H1 (cell line): ENCODE measurements at regions not wholly inside any gene's neighbourhood (a gene's known extent, or its start where the extent isn't known, plus 50 kb on each side); places are given as distances from the start of the nearest gene placed in this dataset.

Experiments
- CTCF ChIA-PET: fragments of 300-600 bp; sonication (Branson Sonifier 250); formaldehyde crosslinking; loops from one replicate; lab custom pipeline; 2021; ENCODE audit not compliant: partially characterized antibody; lab: Charles Lee
- POLR2A ChIA-PET: fragments of 300-600 bp; sonication (Branson Sonifier 250); formaldehyde crosslinking; loops from one replicate; lab custom pipeline; 2021; ENCODE audit warnings: inconsistent platforms; ENCODE audit not compliant: partially characterized antibody; lab: Charles Lee
- DNase-seq, 2 experiments: peaks; one replicate each; pipeline versions ENCODE4 v3.0.0 to v3.0.0-alpha.2; 2010 to 2022; ENCODE audit warnings: low spot score in 2 of 2, low read depth in 1 of 2, mixed read lengths in 1 of 2
- FAIRE-seq: peaks from 2 replicates; lab custom pipeline; 2011; peaks lifted over from hg19 to GRCh38; lab: Jason Lieb, UNC
- H2AFZ ChIP-seq: 2 replicates; pipeline ENCODE4 v1.8.1; 2012; ENCODE audit warnings: low read length, inconsistent platforms
- H2AK5ac ChIP-seq: 2 replicates; pipeline ENCODE4 v1.6.1; 2013; ENCODE audit warnings: low read depth, low read length
- H2BK120ac ChIP-seq: replicated peaks from 2 replicates; pipeline ENCODE3; 2013; ENCODE audit warnings: low read depth, low read length, inconsistent platforms
- H2BK12ac ChIP-seq: 2 replicates; pipeline ENCODE4 v1.6.1; 2013; ENCODE audit warnings: low read depth, low read length
- H2BK15ac ChIP-seq: 2 replicates; pipeline ENCODE4 v1.6.1; 2013; ENCODE audit warnings: low read length
- H2BK20ac ChIP-seq: 2 replicates; pipeline ENCODE4 v1.6.1; 2013; ENCODE audit warnings: low read length
- H2BK5ac ChIP-seq: 2 replicates; pipeline ENCODE4 v1.6.1; 2013; ENCODE audit warnings: low read depth, low read length
- H3K14ac ChIP-seq: 2 replicates; pipeline ENCODE4 v1.6.1; 2013; ENCODE audit warnings: inconsistent platforms; ENCODE audit not compliant: insufficient read length
- H3K18ac ChIP-seq: 2 replicates; pipeline ENCODE4 v1.6.1; 2013; ENCODE audit warnings: low read length; ENCODE audit errors: extremely low read depth
- H3K23ac ChIP-seq: 2 replicates; pipeline ENCODE4 v1.6.1; 2013; ENCODE audit warnings: inconsistent platforms; ENCODE audit not compliant: insufficient read length
- H3K23me2 ChIP-seq: 2 replicates; pipeline ENCODE4 v1.6.1; 2013; ENCODE audit warnings: low read depth, low read length
- H3K27ac ChIP-seq: 2 replicates; pipeline ENCODE4 v1.6.1; 2011; ENCODE audit warnings: low read depth, low read length, inconsistent platforms
- H3K27me3 ChIP-seq, 4 experiments: replicated peaks in 1 of 4; 1 replicate in 1 of 4; 2 replicates in 3 of 4; pipeline versions ENCODE4 v1.6.1 to v1.8.1; 2011 to 2013; ENCODE audit warnings: low read length in 3 of 4, mild to moderate bottlenecking in 3 of 4, inconsistent platforms in 2 of 4, mixed read lengths in 2 of 4, moderate library complexity in 1 of 4; ENCODE audit not compliant: control insufficient read depth in 3 of 4, insufficient read depth in 3 of 4; ENCODE audit errors: extremely low read depth in 1 of 4
- H3K36me3 ChIP-seq, 4 experiments: 2 replicates each; pipeline versions ENCODE4 v1.6.1 to v1.8.1; 2011 to 2013; ENCODE audit warnings: mild to moderate bottlenecking in 4 of 4, low read length in 3 of 4, moderate library complexity in 2 of 4, control low read depth in 1 of 4, inconsistent platforms in 1 of 4; ENCODE audit not compliant: insufficient read depth in 4 of 4, control insufficient read depth in 2 of 4
- H3K4ac ChIP-seq: replicated peaks from 2 replicates; pipeline ENCODE3; 2013; ENCODE audit warnings: low read length, low read depth, mixed read lengths, inconsistent platforms; ENCODE audit not compliant: insufficient read length
- H3K4me1 ChIP-seq, 4 experiments: replicated peaks in 1 of 4; 1 replicate in 1 of 4; 2 replicates in 3 of 4; pipeline versions ENCODE4 v1.6.1 to v1.8.1; 2011 to 2013; ENCODE audit warnings: low read length in 3 of 4, inconsistent platforms in 2 of 4, mixed read lengths in 1 of 4; ENCODE audit not compliant: insufficient read depth in 4 of 4, control insufficient read depth in 3 of 4
- H3K4me2 ChIP-seq, 2 experiments: 2 replicates each; pipeline versions ENCODE4 v1.6.1 to v1.8.1; 2011 to 2013; ENCODE audit warnings: low read depth in 2 of 2, low read length in 2 of 2, control low read depth in 1 of 2, inconsistent platforms in 1 of 2, mild to moderate bottlenecking in 1 of 2; ENCODE audit not compliant: insufficient read depth in 1 of 2
- H3K4me3 ChIP-seq, 4 experiments: fragments of 200-600, 300-600 bp in 1 of 4; sonication (generic), shearing (Covaris generic), sonication (Bioruptor Twin) in 1 of 4; 2 replicates each; pipeline versions ENCODE4 v1.5.1 to v1.8.1; 2011 to 2016; ENCODE audit warnings: low read length in 4 of 4, low read depth in 3 of 4, control low read depth in 2 of 4, inconsistent platforms in 2 of 4, mild to moderate bottlenecking in 2 of 4, mixed read lengths in 1 of 4, moderate library complexity in 1 of 4; ENCODE audit not compliant: insufficient read depth in 2 of 4; ENCODE audit errors: extremely low read depth in 1 of 4
- H3K56ac ChIP-seq: replicated peaks from 2 replicates; pipeline ENCODE3; 2013; ENCODE audit warnings: low read depth, mild to moderate bottlenecking, mixed read lengths, low read length, inconsistent platforms; ENCODE audit not compliant: insufficient read length
- H3K79me1 ChIP-seq: 2 replicates; pipeline ENCODE4 v1.6.1; 2013; ENCODE audit warnings: low read depth, low read length, control low read depth
- H3K79me2 ChIP-seq, 2 experiments: 2 replicates each; pipeline versions ENCODE4 v1.6.1 to v1.8.1; 2012 to 2013; ENCODE audit warnings: low read length in 2 of 2, mild to moderate bottlenecking in 2 of 2, inconsistent platforms in 1 of 2; ENCODE audit not compliant: insufficient read depth in 2 of 2, control insufficient read depth in 1 of 2
- H3K9ac ChIP-seq, 4 experiments: replicated peaks in 1 of 4; 1 replicate in 1 of 4; 2 replicates in 3 of 4; pipeline versions ENCODE4 v1.6.1 to v1.8.1; 2011 to 2013; ENCODE audit warnings: low read depth in 3 of 4, low read length in 3 of 4, control low read depth in 2 of 4, mild to moderate bottlenecking in 2 of 4, moderate library complexity in 2 of 4, inconsistent platforms in 1 of 4; ENCODE audit errors: extremely low read depth in 1 of 4
- H3K9me3 ChIP-seq, 2 experiments: 2 replicates each; pipeline versions ENCODE4 v1.6.1 to v1.8.1; 2012 to 2013; ENCODE audit warnings: mild to moderate bottlenecking in 2 of 2, moderate library complexity in 2 of 2, control low read depth in 1 of 2, inconsistent platforms in 1 of 2, low read depth in 1 of 2, low read length in 1 of 2, mixed read lengths in 1 of 2; ENCODE audit not compliant: insufficient read depth in 2 of 2
- H4K20me1 ChIP-seq, 2 experiments: replicated peaks in 1 of 2; 2 replicates each; pipeline versions ENCODE3 to v1.8.1; 2011 to 2013; ENCODE audit warnings: inconsistent platforms in 2 of 2, low read length in 2 of 2, mild to moderate bottlenecking in 1 of 2; ENCODE audit not compliant: insufficient read depth in 2 of 2, control insufficient read depth in 1 of 2
- H4K5ac ChIP-seq: 2 replicates; pipeline ENCODE4 v1.6.1; 2013; ENCODE audit warnings: low read length, low read depth, mixed read lengths, inconsistent platforms; ENCODE audit not compliant: insufficient read length
- H4K8ac ChIP-seq: 2 replicates; pipeline ENCODE4 v1.8.0; 2013; ENCODE audit warnings: mild to moderate bottlenecking, moderate library complexity, low read length, inconsistent platforms; ENCODE audit not compliant: insufficient read depth; ENCODE audit errors: extremely low read depth
- H4K91ac ChIP-seq: replicated peaks from 2 replicates; pipeline ENCODE3; 2013; ENCODE audit warnings: low read length, mixed read lengths, inconsistent platforms; ENCODE audit not compliant: insufficient read length
- CHD2 ChIP-seq: IDR thresholded peaks from 2 replicates; pipeline ENCODE4 v1.6.1; 2012; ENCODE audit warnings: low read length, improper control_type of control experiment
- KDM5A ChIP-seq: fragments of 200-600 bp; IDR thresholded peaks from 2 replicates; pipeline ENCODE4 v1.7.1; 2012; ENCODE audit warnings: mild to moderate bottlenecking, low read length, inconsistent platforms, mixed read lengths
- RFX5 ChIP-seq: IDR thresholded peaks from 2 replicates; pipeline ENCODE4 v1.6.1; 2011; ENCODE audit warnings: low read depth, low read length, improper control_type of control experiment, borderline replicate concordance
- TAF7 ChIP-seq: optimal IDR thresholded peaks from 2 replicates; pipeline ENCODE3; 2011; ENCODE audit warnings: low read depth, mild to moderate bottlenecking, inconsistent platforms, low read length, moderate library complexity, borderline replicate concordance
- TEAD4 ChIP-seq: IDR thresholded peaks from 2 replicates; pipeline ENCODE4 v1.6.1; 2012; ENCODE audit warnings: low read depth, low read length, inconsistent platforms, mixed read lengths
- WGBS, 2 experiments: shearing (Covaris generic) in 1 of 2; methylation state at CpG; one replicate each; pipeline versions ENCODE4 v1.1.6 to v1.1.7; 2013 to 2015; ENCODE audit warnings: low lambda C conversion rate in 2 of 2, mixed read lengths in 2 of 2, inconsistent platforms in 1 of 2, low coverage in 1 of 2, missing lambda C conversion rate in 1 of 2; ENCODE audit not compliant: insufficient replicate concordance in 2 of 2, insufficient coverage in 1 of 2, insufficient read length in 1 of 2; ENCODE audit errors: extremely low coverage in 1 of 2, missing lambda C conversion rate in 1 of 2; 5-methylcytosine and 5-hydroxymethylcytosine counted together

GRCh38 chr4:126735294-126736132 is 897.2 kb upstream of the INTU start:
- Histone ChIP-seq H2BK120ac (no peak overlapping the region), H3K9ac (no peak overlapping the region), H4K5ac (no peak overlapping the region), H3K27ac (no peak overlapping the region), H3K79me2 (no peaks in the 10 kb centered on the region), H3K4me2 (no peak overlapping the region), H3K9me3 (no peaks in the 10 kb centered on the region), H3K56ac (no peak overlapping the region), H4K8ac (no peak overlapping the region), H4K91ac (no peak overlapping the region), H3K27me3 (no peaks in the 10 kb centered on the region), H2BK15ac (no peak overlapping the region), H3K36me3 (no peaks in the 10 kb centered on the region), H2BK20ac (no peak overlapping the region), H3K14ac (no peak overlapping the region), H3K4me1 (no peaks in the 10 kb centered on the region), H3K79me1 (no peaks in the 10 kb centered on the region), H2AK5ac (no peak overlapping the region), H4K20me1 (no peaks in the 10 kb centered on the region), H3K18ac (no peak overlapping the region), H2BK12ac (no peak overlapping the region), H3K23ac (no peak overlapping the region), H3K4ac (no peak overlapping the region), H2AFZ (no peak overlapping the region), H3K23me2 (no peaks in the 10 kb centered on the region), H3K4me3 (no peak overlapping the region), H2BK5ac (no peak overlapping the region)
- WGBS, 2 experiments: 100% methylated on average over 3 of the region's 3 CpGs; no CpG with 5 or more reads in 1 of the 2 experiments
- DNase-seq (no peak), FAIRE-seq (no peak)
- ChIA-PET CTCF (no interaction called here), POLR2A (no interaction called here)
- no peak for TF ChIP-seq RFX5
- TF ChIP-seq KDM5A: no peak
- no peak for TF ChIP-seq CHD2
- TF ChIP-seq TEAD4: no peak
- TF ChIP-seq TAF7: no peak
